ENCODE measurements at regions not wholly inside any gene's neighbourhood (a gene's known extent, or its start where the extent isn't known, plus 50 kb on each side); places are given as distances from the start of the nearest gene placed in this dataset.

- peaks cover 10% of the 10 kb centered on the region for H3K9me3 Mint-ChIP-seq
- H3K36me3 Mint-ChIP-seq (ENCODE audit: low read depth), result no peaks in the 10 kb centered on the region
- CTCF ChIA-PET, result no interaction called here
- no peak for DNase-seq
- POLR2A ChIA-PET, result no interaction called here
- no peaks in the 10 kb centered on the region for H3K27me3 Mint-ChIP-seq
- no peak overlapping the region for H3K27ac Mint-ChIP-seq
- H3K4me3 Mint-ChIP-seq, result no peak overlapping the region
- H3K4me1 Mint-ChIP-seq, result no peaks in the 10 kb centered on the region
Observed at GRCh38 chr20:11331096-11331495, 586.6 kb upstream of the BTBD3 start.

- Mint-ChIP-seq H3K27ac (no peak overlapping the region), H3K27me3 (no peaks in the 10 kb centered on the region), H3K4me3 (no peak overlapping the region), H3K9me3 (peaks cover 6% of the 10 kb centered on the region), H3K36me3 (ENCODE audit: low read depth) (no peaks in the 10 kb centered on the region), H3K4me1 (no peaks in the 10 kb centered on the region)
- POLR2A ChIA-PET, result no interaction called here
- no peak for DNase-seq
- CTCF ChIA-PET, result no interaction called here
Observed at GRCh38 chr20:11332381-11332780, 585.3 kb upstream of the BTBD3 start.

DNA sequence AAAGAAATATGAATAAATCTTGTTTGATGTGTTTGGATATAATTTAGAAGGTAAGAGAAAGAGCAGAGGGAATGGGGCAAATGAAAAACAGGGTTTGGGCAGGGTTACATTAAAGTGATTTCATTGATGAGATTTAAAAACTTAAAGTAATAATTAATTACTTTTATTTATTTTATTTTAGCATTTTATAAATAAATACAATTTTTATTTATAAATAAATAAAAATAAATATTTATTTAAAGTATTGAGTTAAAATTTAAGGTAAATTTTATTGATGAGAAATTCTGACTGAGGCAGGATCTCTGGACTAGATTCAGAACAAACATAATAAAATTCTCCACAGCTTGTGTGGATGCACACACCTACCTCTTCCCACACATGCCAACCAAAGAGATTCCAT, 584.1 kb upstream of the BTBD3 start:
- DNase-seq, result no peak
- POLR2A ChIA-PET, result no interaction called here
- CTCF ChIA-PET, result no interaction called here
- Mint-ChIP-seq H3K9me3 (peaks cover 4% of the 10 kb centered on the region), H3K4me3 (no peak overlapping the region), H3K27ac (no peak overlapping the region), H3K4me1 (no peaks in the 10 kb centered on the region), H3K36me3 (ENCODE audit: low read depth) (no peaks in the 10 kb centered on the region), H3K27me3 (no peaks in the 10 kb centered on the region)

GRCh38 chr20:11337361-11338130, 580.1 kb upstream of the BTBD3 start:
- Mint-ChIP-seq H3K36me3 (ENCODE audit: low read depth) (no peaks in the 10 kb centered on the region), H3K4me1 (no peaks in the 10 kb centered on the region), H3K4me3 (no peak overlapping the region), H3K27me3 (no peaks in the 10 kb centered on the region), H3K27ac (no peak overlapping the region), H3K9me3 (peaks cover 7% of the 10 kb centered on the region)
- DNase-seq, result no peak
- POLR2A ChIA-PET, result no interaction called here
- CTCF ChIA-PET, result no interaction called here

DNA sequence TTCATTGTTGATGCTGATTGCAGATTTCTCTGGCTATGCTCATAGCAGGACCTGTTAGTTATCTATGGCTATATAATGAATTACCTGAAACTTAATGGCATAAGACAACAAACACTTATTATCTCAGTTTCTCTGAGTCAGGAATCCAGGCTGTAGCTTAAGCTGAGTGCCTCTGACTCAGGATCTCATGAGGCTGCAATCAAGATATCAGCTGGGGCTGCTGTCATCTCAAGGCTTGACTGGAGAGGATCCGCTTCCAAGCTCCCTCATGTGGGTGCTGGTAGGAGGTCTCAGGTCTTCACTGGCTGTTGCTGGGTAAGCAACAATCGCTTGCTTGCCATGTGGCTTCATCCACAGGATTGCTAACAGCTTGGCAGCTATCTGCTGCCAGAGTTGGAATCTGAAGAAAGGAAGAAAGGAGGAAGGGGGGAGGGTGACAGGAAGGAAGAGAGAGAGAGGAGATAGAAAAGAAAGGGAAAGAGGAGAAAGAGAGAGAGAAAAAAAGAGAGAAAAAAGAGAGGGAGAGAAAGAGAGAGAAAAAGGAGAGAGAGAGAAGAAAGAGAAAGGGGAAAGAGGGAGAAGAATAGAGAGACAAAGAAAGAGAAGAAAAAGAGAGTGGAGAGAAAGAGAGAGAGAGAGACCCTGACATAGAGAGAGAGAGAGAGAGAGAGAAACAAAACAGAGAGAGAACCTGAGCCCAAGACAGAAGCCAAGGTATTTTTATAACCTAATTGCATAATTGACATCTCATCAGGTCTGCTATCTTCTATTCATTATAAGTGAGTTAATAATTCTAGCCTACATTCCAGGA, 579.0 kb upstream of the BTBD3 start:
- no peak for DNase-seq
- H3K9me3 Mint-ChIP-seq, result peaks cover 3% of the 10 kb centered on the region
- no peaks in the 10 kb centered on the region for H3K36me3 Mint-ChIP-seq (ENCODE audit: low read depth)
- CTCF ChIA-PET, result interaction anchor here (0.6 kb wide), 1 partner anchor 72 kb away, joined by 3 read pairs; no protein-coding TSS in a partner anchor
- H3K27ac Mint-ChIP-seq, result no peak overlapping the region
- H3K27me3 Mint-ChIP-seq, result no peaks in the 10 kb centered on the region
- H3K4me1 Mint-ChIP-seq, result no peaks in the 10 kb centered on the region
- POLR2A ChIA-PET, result no interaction called here
- no peak overlapping the region for H3K4me3 Mint-ChIP-seq

GRCh38 chr20:11344939-11345338, 572.8 kb upstream of the BTBD3 start:
- Mint-ChIP-seq H3K27ac (no peak overlapping the region), H3K36me3 (ENCODE audit: low read depth) (no peaks in the 10 kb centered on the region), H3K4me3 (no peak overlapping the region), H3K27me3 (no peaks in the 10 kb centered on the region), H3K4me1 (no peaks in the 10 kb centered on the region), H3K9me3 (peaks cover 9% of the 10 kb centered on the region)
- ChIA-PET CTCF (no interaction called here), POLR2A (no interaction called here)
- no peak for DNase-seq

DNA sequence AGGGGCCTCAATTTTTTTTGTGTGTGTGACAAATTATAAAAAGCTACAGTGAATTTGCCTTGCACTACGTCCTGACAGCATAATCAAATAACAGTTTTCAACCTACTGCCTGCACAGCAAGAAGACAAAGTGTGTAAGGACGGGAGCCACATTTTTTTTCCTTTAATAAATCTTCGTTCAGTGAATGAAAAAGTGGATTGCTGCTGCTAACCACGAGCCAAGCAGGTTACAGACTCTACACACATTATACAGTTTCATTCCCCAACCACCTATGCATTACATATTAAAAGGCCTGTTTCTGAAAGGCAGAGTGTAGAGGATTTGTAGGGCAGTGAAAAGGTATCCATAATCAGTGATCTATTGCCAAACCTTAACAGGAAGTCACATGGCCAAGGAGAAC, 570.0 kb upstream of the BTBD3 start:
- Mint-ChIP-seq H3K4me1 (no peaks in the 10 kb centered on the region), H3K27ac (no peak overlapping the region), H3K4me3 (no peak overlapping the region), H3K27me3 (no peaks in the 10 kb centered on the region), H3K36me3 (ENCODE audit: low read depth) (no peaks in the 10 kb centered on the region), H3K9me3 (peaks cover 5% of the 10 kb centered on the region)
- ChIA-PET CTCF (no interaction called here), POLR2A (no interaction called here)
- DNase-seq, result no peak

GRCh38 chr20:11350126-11351005, 567.3 kb upstream of the BTBD3 start:
- no peak overlapping the region for H3K4me3 Mint-ChIP-seq
- no peaks in the 10 kb centered on the region for H3K4me1 Mint-ChIP-seq
- DNase-seq, result no peak
- ChIA-PET CTCF (no interaction called here), POLR2A (no interaction called here)
- no peaks in the 10 kb centered on the region for H3K27me3 Mint-ChIP-seq
- H3K27ac Mint-ChIP-seq, result no peak overlapping the region
- no peaks in the 10 kb centered on the region for H3K36me3 Mint-ChIP-seq (ENCODE audit: low read depth)
- H3K9me3 Mint-ChIP-seq, result peaks cover 5% of the 10 kb centered on the region

DNA sequence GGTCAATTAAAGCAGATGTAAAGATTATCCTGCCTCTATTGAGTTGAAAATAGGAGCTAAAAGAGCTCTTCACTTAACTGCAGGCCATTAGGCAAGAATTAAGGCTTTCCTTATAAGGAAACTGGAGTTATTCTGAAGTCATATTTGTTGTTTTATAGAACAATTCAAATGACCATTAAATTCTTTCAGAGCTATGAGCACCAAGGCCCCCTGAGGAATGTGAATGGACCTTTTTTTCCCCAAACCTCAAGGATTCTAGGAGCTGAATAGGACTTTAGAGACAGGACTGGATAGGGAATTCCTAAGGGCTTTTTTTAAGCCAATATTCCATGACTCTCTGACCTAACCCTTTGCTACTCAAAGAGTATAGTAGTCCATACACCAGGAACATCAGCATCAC, 565.7 kb upstream of the BTBD3 start:
- no peak overlapping the region for H3K27ac Mint-ChIP-seq
- H3K27me3 Mint-ChIP-seq, result no peaks in the 10 kb centered on the region
- H3K4me1 Mint-ChIP-seq, result no peaks in the 10 kb centered on the region
- H3K36me3 Mint-ChIP-seq (ENCODE audit: low read depth), result no peaks in the 10 kb centered on the region
- POLR2A ChIA-PET, result no interaction called here
- H3K4me3 Mint-ChIP-seq, result no peak overlapping the region
- DNase-seq, result no peak
- CTCF ChIA-PET, result interaction anchor here (0.6 kb wide), 1 partner anchor 147 kb away, joined by 3 read pairs; no protein-coding TSS in a partner anchor
- peaks cover 5% of the 10 kb centered on the region for H3K9me3 Mint-ChIP-seq

DNA sequence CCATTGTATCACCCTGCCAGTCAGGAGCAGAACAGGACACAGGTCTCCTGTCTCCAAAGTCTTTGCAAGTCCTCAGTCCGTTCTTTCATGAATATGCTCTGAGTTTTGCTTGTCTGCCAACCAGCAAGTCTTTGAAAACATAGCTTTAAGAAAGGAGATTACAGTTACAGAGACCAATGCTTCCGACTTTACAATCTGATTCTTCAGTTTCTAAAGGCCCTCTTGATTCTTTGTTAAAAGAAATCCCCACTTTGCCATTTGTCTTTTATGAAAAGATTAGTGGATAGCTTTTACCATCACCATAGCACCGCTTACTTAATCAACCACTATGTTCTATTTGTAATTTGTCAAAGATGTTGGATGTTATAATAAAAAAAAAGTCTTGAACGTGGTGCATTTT, 562.8 kb upstream of the BTBD3 start:
- CTCF ChIA-PET, result no interaction called here
- Mint-ChIP-seq H3K4me1 (no peaks in the 10 kb centered on the region), H3K9me3 (no peaks in the 10 kb centered on the region), H3K27ac (no peak overlapping the region), H3K27me3 (no peaks in the 10 kb centered on the region), H3K4me3 (no peak overlapping the region), H3K36me3 (ENCODE audit: low read depth) (no peaks in the 10 kb centered on the region)
- no peak for DNase-seq
- POLR2A ChIA-PET, result no interaction called here

DNA sequence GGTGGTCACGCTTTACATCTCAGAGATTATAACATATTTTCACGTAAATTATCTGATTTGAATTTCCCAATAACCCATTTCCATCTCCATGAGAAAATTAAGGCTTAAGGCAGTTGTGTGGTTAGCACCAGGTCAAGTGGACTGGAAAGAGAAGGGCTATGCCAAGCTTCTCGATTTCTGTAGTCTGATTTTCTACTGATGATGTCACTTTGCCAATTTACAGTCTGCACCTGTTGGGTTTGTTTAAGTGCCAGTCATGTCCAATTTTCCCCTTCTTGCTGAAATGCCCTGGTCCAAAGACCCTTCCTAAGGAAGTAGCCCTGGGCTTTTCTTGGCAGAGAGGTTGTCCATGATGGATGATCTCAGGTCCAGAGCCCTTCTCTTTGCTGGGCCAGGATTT, 562.3 kb upstream of the BTBD3 start:
- Mint-ChIP-seq H3K36me3 (ENCODE audit: low read depth) (no peaks in the 10 kb centered on the region), H3K4me3 (no peak overlapping the region), H3K27me3 (no peaks in the 10 kb centered on the region), H3K4me1 (no peaks in the 10 kb centered on the region), H3K9me3 (no peaks in the 10 kb centered on the region), H3K27ac (no peak overlapping the region)
- POLR2A ChIA-PET, result no interaction called here
- CTCF ChIA-PET, result no interaction called here
- no peak for DNase-seq

- Mint-ChIP-seq H3K9me3 (no peaks in the 10 kb centered on the region), H3K4me1 (no peaks in the 10 kb centered on the region), H3K27ac (no peak overlapping the region), H3K36me3 (ENCODE audit: low read depth) (no peaks in the 10 kb centered on the region), H3K27me3 (no peaks in the 10 kb centered on the region), H3K4me3 (no peak overlapping the region)
- ChIA-PET CTCF (no interaction called here), POLR2A (no interaction called here)
- DNase-seq, result no peak
Observed at GRCh38 chr20:11356061-11356460, 561.6 kb upstream of the BTBD3 start.

DNA sequence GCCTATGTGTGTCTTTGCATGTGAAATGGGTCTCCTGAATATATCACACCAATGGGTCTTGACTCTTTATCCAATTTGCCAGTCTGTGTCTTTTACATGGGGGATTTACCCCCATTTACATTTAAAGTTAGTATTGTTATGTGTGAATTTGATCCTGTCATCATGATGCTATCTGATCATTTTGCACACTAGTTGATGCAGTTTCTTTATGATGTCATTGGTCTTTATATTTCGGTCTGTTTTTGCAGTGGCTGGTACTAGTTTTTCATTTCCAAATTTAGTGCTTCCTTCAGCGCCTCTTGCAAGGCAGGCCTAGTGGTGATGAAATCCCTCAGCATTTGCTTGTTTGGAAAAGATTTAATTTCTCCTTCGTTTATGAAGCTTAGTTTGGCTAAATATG, 555.2 kb upstream of the BTBD3 start:
- H3K36me3 Mint-ChIP-seq (ENCODE audit: low read depth), result no peaks in the 10 kb centered on the region
- POLR2A ChIA-PET, result no interaction called here

More for the DNA sequence above, 555.2 kb upstream of the BTBD3 start:
- no peaks in the 10 kb centered on the region for H3K4me1 Mint-ChIP-seq
- no peak overlapping the region for H3K4me3 Mint-ChIP-seq
- peaks cover 5% of the 10 kb centered on the region for H3K9me3 Mint-ChIP-seq
- H3K27ac Mint-ChIP-seq, result no peak overlapping the region
- CTCF ChIA-PET, result no interaction called here
- no peak for DNase-seq
- H3K27me3 Mint-ChIP-seq, result no peaks in the 10 kb centered on the region

All from activated CD4-positive, alpha-beta T cell treated with anti-CD3 and anti-CD28 coated beads, Interleukin-2, amount 10 ng/mL, durations not matched to agents 7 days and 5 days (primary cell).